Urothelium cell line (cell line): ENCODE measurements at regions not wholly inside any gene's neighbourhood (a gene's known extent, or its start where the extent isn't known, plus 50 kb on each side); places are given as distances from the start of the nearest gene placed in this dataset.

Source experiments
- DNase-seq: peaks from one replicate; pipeline ENCODE4 v3.0.0; 2011; ENCODE audit warnings: low spot score, mixed read lengths
- FAIRE-seq: peaks from 2 replicates; lab custom pipeline; 2011; peaks lifted over from hg19 to GRCh38; lab: Jason Lieb, UNC

- no peak for FAIRE-seq
- DNase-seq = no peak
These were observed 102.6 kb upstream of the ABI3BP start for GRCh38 chr3:101095693-101096430.

GRCh38 chr3:101091489-101091888 lies 98.3 kb upstream of the ABI3BP start:
- peak; percentile 33 for DNase-seq
- FAIRE-seq = no peak

GRCh38 chr3:101085752-101086151 lies 92.5 kb upstream of the ABI3BP start:
- no peak for DNase-seq
- FAIRE-seq = no peak

- no peak for FAIRE-seq
- DNase-seq = no peak
These were observed 91.2 kb upstream of the ABI3BP start for GRCh38 chr3:101084404-101084803.

- DNase-seq = no peak
These were observed 88.8 kb upstream of the ABI3BP start for GRCh38 chr3:101081999-101082398.

GRCh38 chr3:101081446-101081845 lies 88.2 kb upstream of the ABI3BP start:
- no peak for FAIRE-seq
- DNase-seq = no peak

More at GRCh38 chr3:101081999-101082398, 88.8 kb upstream of the ABI3BP start:
- no peak for FAIRE-seq

GRCh38 chr3:101077361-101078011 lies 84.3 kb upstream of the ABI3BP start:
- no peak for FAIRE-seq
- DNase-seq = no peak

GRCh38 chr3:101074518-101074917 lies 81.3 kb upstream of the ABI3BP start:
- FAIRE-seq = no peak
- DNase-seq = no peak

- no peak for FAIRE-seq
- DNase-seq = no peak
These were observed 79.1 kb upstream of the ABI3BP start for GRCh38 chr3:101072300-101072699.

GRCh38 chr3:101070799-101071121 lies 77.5 kb upstream of the ABI3BP start:
- no peak for FAIRE-seq
- DNase-seq = no peak

- FAIRE-seq = no peak
- peak; percentile 40 for DNase-seq
These were observed 76.9 kb upstream of the ABI3BP start for GRCh38 chr3:101069901-101070798.

GRCh38 chr3:101068876-101069606 lies 75.8 kb upstream of the ABI3BP start:
- no peak for DNase-seq
- no peak for FAIRE-seq

- DNase-seq (no peak), FAIRE-seq (no peak)
These were observed 73.5 kb upstream of the ABI3BP start for GRCh38 chr3:101066711-101067129.

GRCh38 chr3:101065962-101066361 lies 72.7 kb upstream of the ABI3BP start:
- no peak for FAIRE-seq
- peak; percentile 60 for DNase-seq

- FAIRE-seq = no peak
- no peak for DNase-seq
These were observed 70.2 kb upstream of the ABI3BP start for GRCh38 chr3:101063401-101063800.

GRCh38 chr3:101061312-101061711 lies 68.1 kb upstream of the ABI3BP start:
- DNase-seq = no peak
- FAIRE-seq = no peak

GRCh38 chr3:101050866-101051265 lies 57.6 kb upstream of the ABI3BP start:
- no peak for FAIRE-seq
- no peak for DNase-seq

GRCh38 chr3:101050046-101050445 lies 56.8 kb upstream of the ABI3BP start:
- FAIRE-seq = no peak
- DNase-seq = no peak

- DNase-seq = no peak
- no peak for FAIRE-seq
These were observed 56.3 kb upstream of the ABI3BP start for GRCh38 chr3:101049532-101049931.

- FAIRE-seq = no peak
- DNase-seq = no peak
These were observed 50.5 kb upstream of the ABI3BP start for GRCh38 chr3:101043687-101044078.
